ENCODE measurements at regions not wholly inside any gene's neighbourhood (a gene's known extent, or its start where the extent isn't known, plus 50 kb on each side); places are given as distances from the start of the nearest gene placed in this dataset.
"Not testable (repeated sequence)": the region's sequence is repeated elsewhere in the genome, so short reads cannot be mapped to it uniquely, and the experiment has no call there.

DNA sequence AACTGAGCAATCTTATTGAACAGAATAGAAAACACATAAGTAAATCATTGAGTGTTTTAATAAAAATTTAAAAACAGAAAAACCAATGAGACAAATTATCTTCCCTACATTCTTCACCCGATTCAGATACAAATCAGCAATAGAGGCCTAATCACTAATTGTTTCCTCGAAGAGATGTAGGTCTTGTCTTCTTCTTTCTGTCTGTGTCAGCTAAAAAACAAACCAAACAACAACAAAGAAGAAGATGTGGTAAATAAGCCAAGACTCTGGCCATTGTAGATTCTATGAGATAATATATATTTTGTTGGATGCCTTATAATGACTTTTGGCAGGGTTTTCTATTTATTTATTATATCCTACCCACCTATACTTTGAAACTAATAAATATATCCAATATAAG is 200.9 kb upstream of the FSIP2 start:
- Histone ChIP-seq H3K27ac (no peak overlapping the region), H3K4me3 (no peak overlapping the region), H3K36me3 (no peaks in the 10 kb centered on the region), H3K9me3 (no peaks in the 10 kb centered on the region), H3K4me1 (no peaks in the 10 kb centered on the region), H3K27me3 (no peaks in the 10 kb centered on the region)
- TF ChIP-seq, protein P1, sequence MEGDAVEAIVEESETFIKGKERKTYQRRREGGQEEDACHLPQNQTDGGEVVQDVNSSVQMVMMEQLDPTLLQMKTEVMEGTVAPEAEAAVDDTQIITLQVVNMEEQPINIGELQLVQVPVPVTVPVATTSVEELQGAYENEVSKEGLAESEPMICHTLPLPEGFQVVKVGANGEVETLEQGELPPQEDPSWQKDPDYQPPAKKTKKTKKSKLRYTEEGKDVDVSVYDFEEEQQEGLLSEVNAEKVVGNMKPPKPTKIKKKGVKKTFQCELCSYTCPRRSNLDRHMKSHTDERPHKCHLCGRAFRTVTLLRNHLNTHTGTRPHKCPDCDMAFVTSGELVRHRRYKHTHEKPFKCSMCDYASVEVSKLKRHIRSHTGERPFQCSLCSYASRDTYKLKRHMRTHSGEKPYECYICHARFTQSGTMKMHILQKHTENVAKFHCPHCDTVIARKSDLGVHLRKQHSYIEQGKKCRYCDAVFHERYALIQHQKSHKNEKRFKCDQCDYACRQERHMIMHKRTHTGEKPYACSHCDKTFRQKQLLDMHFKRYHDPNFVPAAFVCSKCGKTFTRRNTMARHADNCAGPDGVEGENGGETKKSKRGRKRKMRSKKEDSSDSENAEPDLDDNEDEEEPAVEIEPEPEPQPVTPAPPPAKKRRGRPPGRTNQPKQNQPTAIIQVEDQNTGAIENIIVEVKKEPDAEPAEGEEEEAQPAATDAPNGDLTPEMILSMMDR (IDR thresholded peaks at IDR 0.05) = no peak
- no peak for TF ChIP-seq POLR2A (IDR thresholded peaks at IDR 0.05)
- no peak for TF ChIP-seq POLR2AphosphoS5 (IDR thresholded peaks at IDR 0.05)
- TF ChIP-seq EP300 (IDR thresholded peaks at IDR 0.05) = no peak
- no peak for ATAC-seq (ENCODE audit: low FRiP score in 2 of 2)
- 73 to 77% methylated on average over 2 of the region's 2 CpGs for WGBS, 2 donors
- no peak for DNase-seq

DNA sequence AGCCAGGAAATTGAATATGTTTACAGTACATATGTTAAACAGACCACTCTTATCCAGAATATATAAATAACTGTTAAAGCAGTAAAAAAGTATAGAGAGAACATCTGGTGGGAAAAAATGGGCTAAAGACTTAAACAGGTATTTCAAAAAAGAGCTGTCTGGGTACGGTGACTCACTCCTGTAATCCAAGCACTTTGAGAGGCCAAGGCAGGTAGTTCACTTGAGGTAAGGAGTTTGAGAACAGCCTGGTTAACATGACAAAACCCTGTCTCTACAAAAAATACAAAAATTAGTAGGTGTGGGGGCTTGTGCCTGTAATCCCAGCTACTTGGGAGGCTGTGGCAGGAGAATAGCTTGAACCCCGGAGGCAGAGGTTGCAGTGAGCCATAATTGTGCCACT is 171.4 kb upstream of the FSIP2 start:
- no peak for TF ChIP-seq POLR2A (IDR thresholded peaks at IDR 0.05)
- no peak for TF ChIP-seq POLR2AphosphoS5 (IDR thresholded peaks at IDR 0.05)
- TF ChIP-seq EP300 (IDR thresholded peaks at IDR 0.05) = no peak
- TF ChIP-seq, protein P1 (IDR thresholded peaks at IDR 0.05) = no peak
- WGBS, 2 donors = 78 to 87% methylated on average over 2 of the region's 2 CpGs

DNA sequence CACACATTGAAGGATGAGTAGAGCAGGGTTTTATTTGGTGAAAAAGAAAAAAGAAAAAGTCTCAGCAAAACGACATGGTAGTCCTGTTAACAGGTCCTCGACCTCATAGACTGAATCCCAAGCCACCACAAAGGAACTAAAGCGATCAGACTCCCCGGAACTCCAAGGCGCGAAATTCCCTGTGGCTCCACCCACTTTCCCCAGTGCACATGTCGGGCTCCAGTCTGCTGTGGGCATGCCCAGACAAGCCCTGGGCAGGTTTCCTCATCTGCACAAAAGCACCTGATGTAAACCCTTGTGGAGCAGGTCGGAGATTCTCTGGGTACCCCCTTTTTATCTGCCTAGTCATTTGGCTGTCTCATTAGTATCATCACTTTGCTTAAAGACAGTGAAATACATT is 170.7 kb upstream of the FSIP2 start:
- ATAC-seq (ENCODE audit: low FRiP score in 2 of 2) = no peak
- no peak for DNase-seq
- Histone ChIP-seq H3K27me3 (no peaks in the 10 kb centered on the region), H3K36me3 (no peaks in the 10 kb centered on the region), H3K9me3 (no peaks in the 10 kb centered on the region), H3K27ac (no peak overlapping the region), H3K4me1 (no peaks in the 10 kb centered on the region), H3K4me3 (no peak overlapping the region)
- TF ChIP-seq POLR2AphosphoS5 (IDR thresholded peaks at IDR 0.05) (no peak), POLR2A (IDR thresholded peaks at IDR 0.05) (no peak), EP300 (IDR thresholded peaks at IDR 0.05) (no peak)
- TF ChIP-seq, protein P1 (IDR thresholded peaks at IDR 0.05) = no peak
- 76 to 85% methylated on average over 8 of the region's 8 CpGs for WGBS, 2 donors

More for the DNA sequence above, 171.4 kb upstream of the FSIP2 start:
- no peaks in the 10 kb centered on the region for H3K4me1 ChIP-seq
- H3K27me3 ChIP-seq = no peaks in the 10 kb centered on the region
- H3K36me3 ChIP-seq = no peaks in the 10 kb centered on the region
- no peak overlapping the region for H3K4me3 ChIP-seq
- H3K9me3 ChIP-seq = no peaks in the 10 kb centered on the region
- H3K27ac ChIP-seq = no peak overlapping the region
- ATAC-seq (ENCODE audit: low FRiP score in 2 of 2) (no peak), DNase-seq (no peak)

DNA sequence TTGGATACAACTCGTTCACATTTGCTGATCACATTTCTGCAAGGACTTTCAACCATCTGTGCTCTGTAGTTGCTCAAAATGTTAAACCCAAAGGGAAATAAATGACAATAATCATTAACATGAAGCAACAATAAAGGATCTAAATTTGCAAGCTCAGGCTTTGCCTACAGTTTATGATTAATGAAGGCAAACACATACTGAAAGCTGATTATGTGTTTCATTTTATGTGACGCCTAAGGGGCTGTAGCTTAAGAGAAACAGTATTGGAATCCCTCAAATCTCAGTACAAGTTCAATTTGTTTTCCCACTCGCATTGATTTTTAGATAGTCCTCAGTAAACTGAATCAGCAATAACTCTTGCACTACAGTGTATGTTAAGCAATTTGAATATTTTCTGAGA is 160.3 kb upstream of the FSIP2 start:
- Histone ChIP-seq H3K4me3 (no peak overlapping the region), H3K9me3 (no peaks in the 10 kb centered on the region), H3K27ac (no peak overlapping the region), H3K27me3 (no peaks in the 10 kb centered on the region), H3K4me1 (no peaks in the 10 kb centered on the region), H3K36me3 (no peaks in the 10 kb centered on the region)
- ATAC-seq (ENCODE audit: low FRiP score in 2 of 2) (no peak), DNase-seq (no peak)
- TF ChIP-seq POLR2A (IDR thresholded peaks at IDR 0.05) = no peak
- TF ChIP-seq, protein P1 (IDR thresholded peaks at IDR 0.05) = no peak
- TF ChIP-seq EP300 (IDR thresholded peaks at IDR 0.05) = no peak
- no peak for TF ChIP-seq POLR2AphosphoS5 (IDR thresholded peaks at IDR 0.05)
- 69 to 78% methylated on average over 3 of the region's 3 CpGs for WGBS, 2 donors

DNA sequence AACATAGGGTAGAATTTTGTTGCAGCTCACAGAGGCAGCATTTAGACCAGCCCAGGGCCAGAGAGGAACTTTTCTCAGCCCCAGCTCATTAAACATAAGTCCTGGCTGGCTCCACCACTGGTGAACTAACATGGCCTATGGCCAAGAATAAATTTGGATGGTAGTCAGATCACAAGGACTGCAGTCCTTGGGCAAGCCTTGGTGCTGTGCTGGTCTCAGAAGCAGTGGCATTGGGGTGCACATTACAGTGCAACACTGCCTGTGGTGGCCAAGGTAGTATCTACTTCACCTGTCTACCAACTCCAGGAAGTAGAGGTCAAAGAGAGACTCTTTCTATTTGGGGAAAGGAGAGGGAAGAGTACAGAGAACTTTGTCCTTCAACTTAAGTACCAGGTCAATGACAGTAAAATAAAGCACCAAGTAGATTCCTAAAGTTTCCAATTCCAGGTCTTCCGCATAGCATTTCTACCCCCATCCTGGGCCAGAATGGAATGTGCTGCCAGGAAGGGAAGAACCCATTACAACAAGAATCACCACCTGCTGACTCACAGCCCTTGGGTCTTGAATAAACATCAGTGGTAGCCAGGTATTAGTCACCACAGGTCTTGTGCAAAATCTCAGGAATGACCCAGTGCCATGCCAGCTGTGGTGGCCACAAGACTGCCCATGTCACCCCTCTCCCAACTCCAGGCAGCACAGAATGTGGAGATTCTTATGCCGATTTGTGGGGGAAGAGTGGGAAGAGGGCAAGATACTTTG is 155.4 kb upstream of the FSIP2 start:
- DNase-seq (no peak), ATAC-seq (ENCODE audit: low FRiP score in 2 of 2) (no peak)
- TF ChIP-seq POLR2A (IDR thresholded peaks at IDR 0.05) (no peak), EP300 (IDR thresholded peaks at IDR 0.05) (no peak), POLR2AphosphoS5 (IDR thresholded peaks at IDR 0.05) (no peak)
- TF ChIP-seq, protein P1 (IDR thresholded peaks at IDR 0.05) = no peak
- Histone ChIP-seq H3K27me3 (no peaks in the 10 kb centered on the region), H3K4me3 (no peak overlapping the region), H3K27ac (no peak overlapping the region), H3K4me1 (no peaks in the 10 kb centered on the region), H3K36me3 (no peaks in the 10 kb centered on the region), H3K9me3 (peaks cover 0 to 6% (median 0%) of the 10 kb centered on the region in 4 donors)
- 76 to 100% methylated on average over 2 of the region's 2 CpGs for WGBS, 2 donors

DNA sequence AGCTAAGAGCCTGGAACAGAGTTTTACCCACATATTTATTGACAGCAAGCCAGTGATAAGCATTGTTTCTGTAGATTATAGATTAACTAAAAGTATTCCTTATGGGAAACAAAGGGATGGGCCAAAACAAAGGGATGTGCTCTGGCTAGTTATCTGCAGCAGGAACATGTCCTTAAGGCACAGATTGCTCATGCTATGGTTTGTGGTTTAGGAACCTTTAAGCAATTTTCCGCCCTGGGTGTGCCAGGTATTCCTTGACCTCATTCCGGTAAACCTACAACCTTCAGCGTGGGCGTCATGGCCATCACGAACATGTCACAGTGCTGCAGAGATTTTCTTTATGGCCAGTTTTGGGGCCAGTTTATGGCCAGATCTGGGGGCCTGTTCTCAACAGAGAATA is 153.4 kb upstream of the FSIP2 start:
- not testable (repeated sequence) for H3K9me3 ChIP-seq; H3K27me3 ChIP-seq; H3K4me1 ChIP-seq; H3K27ac ChIP-seq; H3K4me3 ChIP-seq; DNase-seq; H3K36me3 ChIP-seq; ATAC-seq (ENCODE audit: low FRiP score in 2 of 2)
- 71 to 94% methylated on average over 5 of the region's 5 CpGs for WGBS, 2 donors

DNA sequence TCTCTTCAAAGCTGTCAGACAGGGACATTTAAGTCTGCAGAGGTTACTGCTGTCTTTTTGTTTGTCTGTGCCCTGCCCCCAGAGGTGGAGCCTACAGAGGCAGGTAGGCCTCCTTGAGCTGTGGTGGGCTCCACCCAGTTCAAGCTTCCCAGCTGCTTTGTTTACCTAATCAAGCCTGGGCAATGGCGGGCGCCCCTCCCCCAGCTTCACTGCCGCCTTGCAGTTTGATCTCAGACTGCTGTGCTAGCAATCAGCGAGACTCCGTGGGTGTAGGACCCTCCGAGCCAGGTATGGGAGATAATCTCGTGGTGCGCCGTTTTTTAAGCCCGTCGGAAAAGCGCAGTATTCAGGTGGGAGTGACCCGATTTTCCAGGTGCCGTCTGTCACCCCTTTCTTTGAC is 147.3 kb upstream of the FSIP2 start:
- H3K27me3 ChIP-seq; H3K9me3 ChIP-seq; ATAC-seq (ENCODE audit: low FRiP score in 2 of 2); H3K36me3 ChIP-seq; H3K4me1 ChIP-seq; H3K4me3 ChIP-seq; H3K27ac ChIP-seq: not testable (repeated sequence)
- 85 to 96% methylated on average over 8 to 14 of the region's 14 CpGs for WGBS, 2 donors
- DNase-seq = peak in 1 of 2 donors; percentile 31

All from upper lobe of left lung (tissue), 6 donors.